A549 (cell line): ENCODE measurements at regions not wholly inside any gene's neighbourhood (a gene's known extent, or its start where the extent isn't known, plus 50 kb on each side); places are given as distances from the start of the nearest gene placed in this dataset.

Experiments used
- ATAC-seq, 2 experiments: fragments of 200-7000 bp in 1 of 2; fragments of >200 bp in 1 of 2; cut with Nextera tagmentation in 1 of 2; cut with Tn5 transposase in 1 of 2; 3 replicates each; pipeline versions ENCODE4 v1.8.0 to v1.9.1; 2018 to 2020; ENCODE audit warnings: mild to moderate bottlenecking in 1 of 2, moderate library complexity in 1 of 2
- CTCF ChIA-PET: fragments of 300-600 bp; sonication (Branson Sonifier 250); formaldehyde crosslinking; extraction: SDS; loops from one replicate; lab custom pipeline; 2021; ENCODE audit warnings: antibody characterized with exemption, inconsistent platforms; lab: Yijun Ruan, JAX
- POLR2A ChIA-PET: fragments of 350-600 bp; formaldehyde crosslinking; extraction: SDS; loops from one replicate; lab custom pipeline; 2021; ENCODE audit warnings: antibody characterized with exemption, inconsistent platforms; lab: Yijun Ruan, JAX
- DNase-seq, 2 experiments: peaks; one replicate each; pipeline versions ENCODE4 v3.0.0 to v3.0.0-alpha.2; 2011 to 2016; ENCODE audit warnings: low read depth in 1 of 2, low spot score in 1 of 2
- FAIRE-seq: peaks from 2 replicates; lab custom pipeline; 2011; peaks lifted over from hg19 to GRCh38; lab: Jason Lieb, UNC
- H3K27ac ChIP-seq, 2 experiments: fragments of >200 bp; sonication (Bioruptor Twin); formaldehyde crosslinking; 3 replicates each; pipeline ENCODE4 v1.5.1; 2016 to 2017
- H3K4me1 ChIP-seq: fragments of >200 bp; sonication (Bioruptor Twin); formaldehyde crosslinking; 3 replicates; pipeline ENCODE4 v1.6.1; 2016
- H3K4me2 ChIP-seq: fragments of >200 bp; sonication (Bioruptor Twin); formaldehyde crosslinking; 3 replicates; pipeline ENCODE4 v1.6.1; 2016
- H3K4me3 ChIP-seq: fragments of >200 bp; sonication (Bioruptor Twin); formaldehyde crosslinking; 3 replicates; pipeline ENCODE4 v1.5.1; 2016
- H3K9me3 ChIP-seq: fragments of >200 bp; sonication (Bioruptor Twin); formaldehyde crosslinking; 3 replicates; pipeline ENCODE4 v1.6.1; 2016
- EHF ChIP-seq: fragments of 250-450 bp; sonication (Bioruptor Pico); IDR thresholded peaks from 2 replicates; pipeline ENCODE4 v1.5.0; 2020; ENCODE audit warnings: mild to moderate bottlenecking
- EHMT2 ChIP-seq: fragments of 200-600 bp; sonication (generic); IDR thresholded peaks from 2 replicates; pipeline ENCODE4 v1.6.1; 2016; ENCODE audit warnings: antibody characterized with exemption, low read depth, mild to moderate bottlenecking, moderate library complexity
- EP300 ChIP-seq, 2 experiments: fragments of >200 bp; sonication (Bioruptor Twin); formaldehyde crosslinking; IDR thresholded peaks; 2 replicates in 1 of 2; 3 replicates in 1 of 2; pipeline ENCODE4 v1.6.1; 2016 to 2017
- FOSB ChIP-seq: fragments of 250-450 bp; sonication (Bioruptor Pico); IDR thresholded peaks from 2 replicates; pipeline ENCODE4 v1.5.0; 2020; ENCODE audit warnings: mild to moderate bottlenecking, moderate library complexity
- GATA3 ChIP-seq: IDR thresholded peaks from 2 replicates; pipeline ENCODE4 v1.6.1; 2012; ENCODE audit warnings: borderline replicate concordance
- KDM1A ChIP-seq: fragments of 200-600 bp; sonication (generic); IDR thresholded peaks from 2 replicates; pipeline ENCODE4 v1.6.1; 2016; ENCODE audit warnings: low read depth, mild to moderate bottlenecking
- MAFK ChIP-seq: fragments of 450-650 bp; IDR thresholded peaks from 2 replicates; pipeline ENCODE4 v1.6.1; 2014; ENCODE audit not compliant: partially characterized antibody
- MYC ChIP-seq: IDR thresholded peaks from 2 replicates; pipeline ENCODE4 v1.6.1; 2012; ENCODE audit warnings: mild to moderate bottlenecking, inconsistent platforms, low read length, improper control_type of control experiment, borderline replicate concordance
- NFE2L2 ChIP-seq: fragments of 150-350 bp; conservative IDR thresholded peaks from 2 replicates; pipeline ENCODE4 v1.6.1; 2014; ENCODE audit warnings: low read length
- NPAS2 ChIP-seq: fragments of 250-450 bp; sonication (Bioruptor Pico); IDR thresholded peaks from 2 replicates; pipeline ENCODE4 v1.8.0; 2022; ENCODE audit warnings: mild to moderate bottlenecking, moderate library complexity, borderline replicate concordance
- NR3C1 ChIP-seq: fragments of >200 bp; sonication (Bioruptor Twin); formaldehyde crosslinking; IDR thresholded peaks from 3 replicates; pipeline ENCODE4 v1.6.1; 2017
- POLR2A ChIP-seq: IDR thresholded peaks from 2 replicates; pipeline ENCODE4 v1.6.1; 2012; ENCODE audit warnings: mild to moderate bottlenecking, low read length
- POLR2AphosphoS2 ChIP-seq: conservative IDR thresholded peaks from 2 replicates; pipeline ENCODE4 v1.6.1; 2012; ENCODE audit warnings: low read length, improper control_type of control experiment, inconsistent platforms
- RCOR1 ChIP-seq: fragments of 150-350 bp; IDR thresholded peaks from 2 replicates; pipeline ENCODE4 v1.6.1; 2014; ENCODE audit warnings: antibody characterized with exemption, low read length, low read depth
- RNF2 ChIP-seq: fragments of 200-600 bp; sonication (generic); IDR thresholded peaks from 2 replicates; pipeline ENCODE4 v1.6.1; 2016; ENCODE audit warnings: low read depth, mild to moderate bottlenecking, antibody characterized with exemption, moderate library complexity, borderline replicate concordance
- TP53 ChIP-seq: fragments of 250-450 bp; sonication (Bioruptor Pico); IDR thresholded peaks from 2 replicates; pipeline ENCODE4 v1.5.0; 2021; ENCODE audit warnings: mild to moderate bottlenecking, moderate library complexity
- WGBS: methylation state at CpG from one replicate; pipeline ENCODE4 v1.1.6; 2017; ENCODE audit errors: missing lambda C conversion rate; 5-methylcytosine and 5-hydroxymethylcytosine counted together
- TF ChIP-seq, protein P1 (sequence below): IDR thresholded peaks from 2 replicates; pipeline ENCODE4 v1.6.1; 2012
- TF ChIP-seq, protein P2 (sequence below): IDR thresholded peaks from 2 replicates; pipeline ENCODE4 v1.6.1; 2012; ENCODE audit warnings: low read depth, borderline replicate concordance

GRCh38 chr11:126113012-126113411 lies 50.3 kb upstream of the CDON start:
- FAIRE-seq, result no peak
- Histone ChIP-seq H3K27ac (peak overlapping the region; percentile 67 to 87; a peak in 3 of 6 replicates), H3K4me1 (peaks cover 37% of the 10 kb centered on the region), H3K9me3 (no peaks in the 10 kb centered on the region), H3K4me3 (no peak overlapping the region), H3K4me2 (peak overlapping the region; percentile 87)
- ChIA-PET CTCF (interaction anchor here (1.4 to 1.5 kb wide), 2 partner anchors 51 to 88 kb away, joined by 4 to 6 read pairs; no protein-coding TSS in a partner anchor), POLR2A (interaction anchor here (0.8 kb wide), 1 partner anchor 52 kb away, joined by 3 read pairs; no protein-coding TSS in a partner anchor)
- DNase-seq, result no peak
- ATAC-seq, result no peak
- TF ChIP-seq, protein P1, sequence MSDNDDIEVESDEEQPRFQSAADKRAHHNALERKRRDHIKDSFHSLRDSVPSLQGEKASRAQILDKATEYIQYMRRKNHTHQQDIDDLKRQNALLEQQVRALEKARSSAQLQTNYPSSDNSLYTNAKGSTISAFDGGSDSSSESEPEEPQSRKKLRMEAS, result no peak
- TF ChIP-seq EHMT2, result no peak
- no peak for TF ChIP-seq KDM1A
- TF ChIP-seq RCOR1, result no peak
- TF ChIP-seq FOSB (CRISPR knock-in tag), result no peak
- TF ChIP-seq NPAS2 (CRISPR knock-in tag), result no peak
- no peak for TF ChIP-seq EP300 (IDR thresholded peaks at IDR 0.05)
- no peak for TF ChIP-seq POLR2AphosphoS2
- TF ChIP-seq EHF, result no peak
- 70% methylated on average over 9 of the region's 9 CpGs for WGBS

GRCh38 chr11:126112547-126112946 lies 49.9 kb upstream of the CDON start:
- peak overlapping the region in 1 of 2 experiments; percentile 87; a peak in 2 of 6 replicates for H3K27ac ChIP-seq
- DNase-seq (no peak), ATAC-seq (no peak), FAIRE-seq (no peak)
- ChIA-PET CTCF (no interaction called here), POLR2A (no interaction called here)
- TF ChIP-seq MYC (no peak), NR3C1 (no peak), RNF2 (no peak), GATA3 (no peak), TP53 (CRISPR knock-in tag) (no peak), POLR2A (no peak), NFE2L2 (no peak), MAFK (no peak)
- TF ChIP-seq, protein P2, sequence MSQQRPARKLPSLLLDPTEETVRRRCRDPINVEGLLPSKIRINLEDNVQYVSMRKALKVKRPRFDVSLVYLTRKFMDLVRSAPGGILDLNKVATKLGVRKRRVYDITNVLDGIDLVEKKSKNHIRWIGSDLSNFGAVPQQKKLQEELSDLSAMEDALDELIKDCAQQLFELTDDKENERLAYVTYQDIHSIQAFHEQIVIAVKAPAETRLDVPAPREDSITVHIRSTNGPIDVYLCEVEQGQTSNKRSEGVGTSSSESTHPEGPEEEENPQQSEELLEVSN, result no peak
- 87% methylated on average over 14 of the region's 14 CpGs for WGBS
- no peak overlapping the region for H3K4me2 ChIP-seq
- no peaks in the 10 kb centered on the region for H3K9me3 ChIP-seq
- H3K4me3 ChIP-seq, result no peak overlapping the region
- H3K4me1 ChIP-seq, result peaks cover 37% of the 10 kb centered on the region
